ENCODE measurements at regions not wholly inside any gene's neighbourhood (a gene's known extent, or its start where the extent isn't known, plus 50 kb on each side); places are given as distances from the start of the nearest gene placed in this dataset.

- no peak for TF ChIP-seq TSHZ2 (CRISPR knock-in tag; IDR thresholded peaks at IDR 0.05)
- TF ChIP-seq CSRNP3 (CRISPR knock-in tag; IDR thresholded peaks at IDR 0.05): no peak
- TF ChIP-seq GLIS3 (CRISPR knock-in tag; IDR thresholded peaks at IDR 0.05): no peak
- TF ChIP-seq CSDC2 (CRISPR knock-in tag; IDR thresholded peaks at IDR 0.05): no peak
- no peak for TF ChIP-seq ZNF70 (CRISPR knock-in tag; IDR thresholded peaks at IDR 0.05)
Observed at GRCh38 chr3:106635826-106636225, 741.4 kb upstream of the CCDC54 start.

Data from SK-N-SH treated with all-trans-retinoic acid at 6 μM for 48 hours (cell line).